Esophagus (tissue), 2 donors: ENCODE measurements at regions not wholly inside any gene's neighbourhood (a gene's known extent, or its start where the extent isn't known, plus 50 kb on each side); places are given as distances from the start of the nearest gene placed in this dataset.
A peak's percentile ranks its signal among the peaks of the same experiment; 100 is the strongest.

ENCODE experiments used
- H3K27ac ChIP-seq, 2 donors: one replicate each; pipeline ENCODE4 v1.5.1; 2013; ENCODE audit warnings: low read depth in 2 of 2, mild to moderate bottlenecking in 2 of 2, inconsistent platforms in 1 of 2, low read length in 1 of 2, moderate library complexity in 1 of 2
- H3K27me3 ChIP-seq, 2 donors: one replicate each; pipeline ENCODE4 v1.6.1; 2013; ENCODE audit warnings: low read length in 2 of 2, control low read depth in 1 of 2, mild to moderate bottlenecking in 1 of 2; ENCODE audit not compliant: insufficient read depth in 2 of 2, control insufficient read depth in 1 of 2
- H3K36me3 ChIP-seq, 2 donors: one replicate each; pipeline ENCODE4 v1.6.1; 2013; ENCODE audit warnings: low read length in 1 of 2; ENCODE audit not compliant: control insufficient read depth in 2 of 2, insufficient read depth in 2 of 2
- H3K4me1 ChIP-seq, 2 donors: one replicate each; pipeline ENCODE4 v1.6.1; 2013; ENCODE audit warnings: low read length in 1 of 2; ENCODE audit not compliant: control insufficient read depth in 2 of 2, insufficient read depth in 2 of 2
- H3K4me3 ChIP-seq, 2 donors: one replicate each; pipeline ENCODE4 v1.5.1; 2013; ENCODE audit warnings: low read length in 2 of 2, mild to moderate bottlenecking in 2 of 2, low read depth in 1 of 2, moderate library complexity in 1 of 2
- H3K9me3 ChIP-seq, 2 donors: one replicate each; pipeline ENCODE4 v1.6.1; 2013; ENCODE audit warnings: mild to moderate bottlenecking in 2 of 2, low read depth in 1 of 2, low read length in 1 of 2, moderate library complexity in 1 of 2; ENCODE audit not compliant: control insufficient read depth in 2 of 2, insufficient read depth in 1 of 2
- WGBS, 2 donors: extraction: QIAGEN DNeasy Blood & Tissue Kit; methylation state at CpG; one replicate each; pipeline ENCODE4 v1.1.7; 2013; 5-methylcytosine and 5-hydroxymethylcytosine counted together
- donor health status: healthy with polysubstance abuse.
- donor health status: Bipolar disorder and iron deficiency.

- H3K27ac ChIP-seq, result peak overlapping the region; percentile 47 to 94
- no peaks in the 10 kb centered on the region for H3K4me1 ChIP-seq
- no peaks in the 10 kb centered on the region for H3K36me3 ChIP-seq
- H3K27me3 ChIP-seq, result peaks cover 0 to 2% of the 10 kb centered on the region in 2 donors
- WGBS, 2 donors, result 1 to 3% methylated on average over 8 of the region's 8 CpGs
- peak overlapping the region; percentile 6 to 71 for H3K4me3 ChIP-seq
- no peaks in the 10 kb centered on the region for H3K9me3 ChIP-seq
These were observed 418.9 kb upstream of the NAALADL2 start for GRCh38 chr3:174440253-174440701.

GRCh38 chr3:174440741-174441587 lies 418.2 kb upstream of the NAALADL2 start:
- H3K36me3 ChIP-seq, result no peaks in the 10 kb centered on the region
- H3K27me3 ChIP-seq, result peaks cover 0 to 2% of the 10 kb centered on the region in 2 donors
- H3K9me3 ChIP-seq, result no peaks in the 10 kb centered on the region
- peak overlapping the region; percentile 92 to 94 for H3K27ac ChIP-seq
- H3K4me1 ChIP-seq, result no peaks in the 10 kb centered on the region
- peak overlapping the region; percentile 65 to 71 for H3K4me3 ChIP-seq
- whole genome bisulfite sequencing, 2 donors, result 1% methylated on average over 98 to 107 of the region's 107 CpGs

GRCh38 chr3:174441588-174442301 lies 417.4 kb upstream of the NAALADL2 start:
- H3K36me3 ChIP-seq, result no peaks in the 10 kb centered on the region
- peak overlapping the region; percentile 65 to 71 for H3K4me3 ChIP-seq
- no peaks in the 10 kb centered on the region for H3K4me1 ChIP-seq
- no peaks in the 10 kb centered on the region for H3K9me3 ChIP-seq
- WGBS, 2 donors, result 5 to 7% methylated on average over 11 of the region's 11 CpGs
- H3K27me3 ChIP-seq, result peaks cover 0 to 2% of the 10 kb centered on the region in 2 donors
- peak overlapping the region; percentile 92 to 94 for H3K27ac ChIP-seq

- H3K27ac ChIP-seq, result no peak overlapping the region
- H3K4me3 ChIP-seq, result no peak overlapping the region
- peaks cover 0 to 2% of the 10 kb centered on the region in 2 donors for H3K27me3 ChIP-seq
- WGBS, 2 donors, result 46 to 55% methylated on average over 4 of the region's 4 CpGs
- H3K36me3 ChIP-seq, result no peaks in the 10 kb centered on the region
- H3K9me3 ChIP-seq, result no peaks in the 10 kb centered on the region
- no peaks in the 10 kb centered on the region for H3K4me1 ChIP-seq
These were observed 416.8 kb upstream of the NAALADL2 start for GRCh38 chr3:174442302-174442682.

- Histone ChIP-seq H3K36me3 (no peaks in the 10 kb centered on the region), H3K9me3 (no peaks in the 10 kb centered on the region), H3K4me1 (no peaks in the 10 kb centered on the region), H3K27me3 (peaks cover 0 to 2% of the 10 kb centered on the region in 2 donors), H3K4me3 (no peak overlapping the region), H3K27ac (no peak overlapping the region)
- 84 to 88% methylated on average over 3 of the region's 3 CpGs for WGBS, 2 donors
These were observed 414.7 kb upstream of the NAALADL2 start for GRCh38 chr3:174444391-174444790.

GRCh38 chr3:174457758-174458157 lies 401.4 kb upstream of the NAALADL2 start:
- H3K4me1 ChIP-seq, result no peaks in the 10 kb centered on the region
- peaks cover 0 to 2% of the 10 kb centered on the region in 2 donors for H3K9me3 ChIP-seq
- no peaks in the 10 kb centered on the region for H3K27me3 ChIP-seq
- no peak overlapping the region for H3K4me3 ChIP-seq
- whole genome bisulfite sequencing, 2 donors, result 90 to 92% methylated on average over 5 of the region's 5 CpGs
- H3K36me3 ChIP-seq, result no peaks in the 10 kb centered on the region
- no peak overlapping the region for H3K27ac ChIP-seq

GRCh38 chr3:174460831-174461230 lies 398.3 kb upstream of the NAALADL2 start:
- Histone ChIP-seq H3K27me3 (no peaks in the 10 kb centered on the region), H3K4me1 (no peaks in the 10 kb centered on the region), H3K27ac (no peak overlapping the region), H3K4me3 (no peak overlapping the region), H3K36me3 (no peaks in the 10 kb centered on the region), H3K9me3 (peaks cover 0 to 2% of the 10 kb centered on the region in 2 donors)
- WGBS, 2 donors, result 41 to 49% methylated on average over 1 of the region's 1 CpG

- no peaks in the 10 kb centered on the region for H3K9me3 ChIP-seq
- no peak overlapping the region for H3K27ac ChIP-seq
- H3K4me3 ChIP-seq, result no peak overlapping the region
- no peaks in the 10 kb centered on the region for H3K27me3 ChIP-seq
- no peaks in the 10 kb centered on the region for H3K36me3 ChIP-seq
- no peaks in the 10 kb centered on the region for H3K4me1 ChIP-seq
These were observed 396.2 kb upstream of the NAALADL2 start for GRCh38 chr3:174462916-174463315.

GRCh38 chr3:174465177-174465576 lies 394.0 kb upstream of the NAALADL2 start:
- H3K4me1 ChIP-seq, result no peaks in the 10 kb centered on the region
- WGBS, 2 donors, result 92 to 94% methylated on average over 3 of the region's 3 CpGs

More at GRCh38 chr3:174465177-174465576, 394.0 kb upstream of the NAALADL2 start:
- H3K27me3 ChIP-seq, result no peaks in the 10 kb centered on the region
- H3K36me3 ChIP-seq, result no peaks in the 10 kb centered on the region
- H3K9me3 ChIP-seq, result no peaks in the 10 kb centered on the region
- H3K27ac ChIP-seq, result no peak overlapping the region
- no peak overlapping the region for H3K4me3 ChIP-seq
